ENCODE measurements at regions not wholly inside any gene's neighbourhood (a gene's known extent, or its start where the extent isn't known, plus 50 kb on each side); places are given as distances from the start of the nearest gene placed in this dataset.

GRCh38 chr4:111977419-111977965, 167.8 kb upstream of the FAM241A start:
- H3K4me3 ChIP-seq, result no peak overlapping the region
- H3K4me1 ChIP-seq, result no peaks in the 10 kb centered on the region
- H3K27me3 ChIP-seq, result peaks cover 0 to 3% of the 10 kb centered on the region in 2 donors
- intact Hi-C loops (cut with DNase I), result no loop called here
- H3K9me3 ChIP-seq, result no peaks in the 10 kb centered on the region
- DNase-seq, result no peak
- WGBS (ENCODE audit: insufficient coverage, low coverage, low lambda C conversion rate, missing lambda C conversion rate), result 55% methylated on average over 6 of the region's 7 CpGs
- no peak overlapping the region for H3K27ac ChIP-seq
- ATAC-seq, result no peak
- no peaks in the 10 kb centered on the region for H3K36me3 ChIP-seq
- TF ChIP-seq CTCF (IDR thresholded peaks at IDR 0.05) (no peak), POLR2A (IDR thresholded peaks at IDR 0.05) (no peak)

- Histone ChIP-seq H3K36me3 (no peaks in the 10 kb centered on the region), H3K4me1 (no peaks in the 10 kb centered on the region), H3K27ac (no peak overlapping the region), H3K4me3 (no peak overlapping the region), H3K27me3 (peaks cover 0 to 3% of the 10 kb centered on the region in 2 donors), H3K9me3 (no peaks in the 10 kb centered on the region)
- intact Hi-C loops (cut with DNase I), result no loop called here
- DNase-seq (no peak), ATAC-seq (no peak)
- TF ChIP-seq POLR2A (IDR thresholded peaks at IDR 0.05), result no peak
- no peak for TF ChIP-seq CTCF (IDR thresholded peaks at IDR 0.05)
Measured at GRCh38 chr4:111979921-111980320, 165.3 kb upstream of the FAM241A start.

GRCh38 chr4:111982089-111982488, 163.2 kb upstream of the FAM241A start:
- Histone ChIP-seq H3K4me1 (no peaks in the 10 kb centered on the region), H3K4me3 (no peak overlapping the region), H3K36me3 (no peaks in the 10 kb centered on the region), H3K9me3 (no peaks in the 10 kb centered on the region), H3K27ac (no peak overlapping the region), H3K27me3 (peaks cover 0 to 3% of the 10 kb centered on the region in 2 donors)
- intact Hi-C loops (cut with DNase I), result no loop called here
- 73% methylated on average over 1 of the region's 1 CpG for WGBS (ENCODE audit: insufficient coverage, low coverage, low lambda C conversion rate, missing lambda C conversion rate)
- ATAC-seq (no peak), DNase-seq (no peak)
- TF ChIP-seq CTCF (IDR thresholded peaks at IDR 0.05), result no peak
- no peak for TF ChIP-seq POLR2A (IDR thresholded peaks at IDR 0.05)

GRCh38 chr4:111984169-111984819, 161.0 kb upstream of the FAM241A start:
- no peaks in the 10 kb centered on the region for H3K36me3 ChIP-seq
- H3K27ac ChIP-seq, result no peak overlapping the region
- no peak overlapping the region for H3K4me3 ChIP-seq
- intact Hi-C loops (cut with DNase I), result no loop called here
- DNase-seq (no peak), ATAC-seq (no peak)
- WGBS (ENCODE audit: insufficient coverage, low coverage, low lambda C conversion rate, missing lambda C conversion rate), result 48% methylated on average over 10 of the region's 10 CpGs
- TF ChIP-seq POLR2A (IDR thresholded peaks at IDR 0.05), result no peak
- TF ChIP-seq CTCF (IDR thresholded peaks at IDR 0.05), result no peak
- H3K4me1 ChIP-seq, result no peaks in the 10 kb centered on the region
- H3K27me3 ChIP-seq, result peaks cover 0 to 3% of the 10 kb centered on the region in 2 donors
- no peaks in the 10 kb centered on the region for H3K9me3 ChIP-seq

All from right lobe of liver (tissue), 6 donors.